HCT116 (cell line): ENCODE measurements at regions not wholly inside any gene's neighbourhood (a gene's known extent, or its start where the extent isn't known, plus 50 kb on each side); places are given as distances from the start of the nearest gene placed in this dataset.

Experiments used
- EZH2 ChIP-seq: fragments of 200-600 bp; sonication (generic); IDR thresholded peaks from 2 replicates; pipeline ENCODE4 v1.6.1; 2017; ENCODE audit warnings: antibody characterized with exemption, mixed run types
- JUND ChIP-seq: IDR thresholded peaks from 2 replicates; pipeline ENCODE4 v1.6.1; 2012
- POLR2A ChIP-seq: IDR thresholded peaks from 2 replicates; pipeline ENCODE4 v1.7.0; 2011; ENCODE audit warnings: borderline replicate concordance; ENCODE audit not compliant: insufficient read depth, insufficient read length; ENCODE audit errors: extremely low read depth
- POLR2AphosphoS5 ChIP-seq: IDR thresholded peaks from 2 replicates; pipeline ENCODE4 v1.6.1; 2011; ENCODE audit warnings: mild to moderate bottlenecking, low read depth, low read length, moderate library complexity
- TF ChIP-seq, protein P1 (sequence below): IDR thresholded peaks from 2 replicates; pipeline ENCODE4 v1.6.1; 2012
- TF ChIP-seq, protein P2 (sequence below), 3 experiments: fragments of 200-600 bp in 1 of 3; sonication (generic) in 1 of 3; IDR thresholded peaks in 2 of 3; conservative IDR thresholded peaks in 1 of 3; 2 replicates each; pipeline ENCODE4 v1.5.1; 2012 to 2017; ENCODE audit warnings: low read depth in 2 of 3, low read length in 2 of 3, antibody characterized with exemption in 1 of 3, borderline replicate concordance in 1 of 3, control low read depth in 1 of 3, mild to moderate bottlenecking in 1 of 3, mixed read lengths in 1 of 3, mixed run types in 1 of 3, moderate library complexity in 1 of 3; ENCODE audit not compliant: insufficient read depth in 1 of 3

DNA sequence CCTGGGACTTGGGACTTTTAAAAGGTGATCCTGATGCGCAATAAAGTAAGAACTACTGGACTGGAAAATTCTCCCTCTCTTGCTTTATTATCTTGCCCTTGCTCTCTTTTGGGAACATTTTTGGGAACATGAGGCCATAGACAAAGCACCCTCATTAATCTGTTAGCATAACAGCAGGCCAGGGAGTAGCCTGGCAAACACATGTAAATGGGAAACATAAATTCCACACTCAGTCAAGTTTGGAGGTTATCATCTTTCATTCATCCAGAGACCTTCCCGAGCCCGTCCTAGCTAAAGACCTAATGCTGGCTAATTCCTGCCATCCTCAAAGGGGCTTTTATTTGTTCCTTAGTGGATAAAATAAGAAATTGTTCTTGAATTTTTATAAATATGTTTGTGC, 162.8 kb upstream of the ARX start:
- TF ChIP-seq, protein P1, sequence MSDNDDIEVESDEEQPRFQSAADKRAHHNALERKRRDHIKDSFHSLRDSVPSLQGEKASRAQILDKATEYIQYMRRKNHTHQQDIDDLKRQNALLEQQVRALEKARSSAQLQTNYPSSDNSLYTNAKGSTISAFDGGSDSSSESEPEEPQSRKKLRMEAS: no peak
- TF ChIP-seq, protein P2, sequence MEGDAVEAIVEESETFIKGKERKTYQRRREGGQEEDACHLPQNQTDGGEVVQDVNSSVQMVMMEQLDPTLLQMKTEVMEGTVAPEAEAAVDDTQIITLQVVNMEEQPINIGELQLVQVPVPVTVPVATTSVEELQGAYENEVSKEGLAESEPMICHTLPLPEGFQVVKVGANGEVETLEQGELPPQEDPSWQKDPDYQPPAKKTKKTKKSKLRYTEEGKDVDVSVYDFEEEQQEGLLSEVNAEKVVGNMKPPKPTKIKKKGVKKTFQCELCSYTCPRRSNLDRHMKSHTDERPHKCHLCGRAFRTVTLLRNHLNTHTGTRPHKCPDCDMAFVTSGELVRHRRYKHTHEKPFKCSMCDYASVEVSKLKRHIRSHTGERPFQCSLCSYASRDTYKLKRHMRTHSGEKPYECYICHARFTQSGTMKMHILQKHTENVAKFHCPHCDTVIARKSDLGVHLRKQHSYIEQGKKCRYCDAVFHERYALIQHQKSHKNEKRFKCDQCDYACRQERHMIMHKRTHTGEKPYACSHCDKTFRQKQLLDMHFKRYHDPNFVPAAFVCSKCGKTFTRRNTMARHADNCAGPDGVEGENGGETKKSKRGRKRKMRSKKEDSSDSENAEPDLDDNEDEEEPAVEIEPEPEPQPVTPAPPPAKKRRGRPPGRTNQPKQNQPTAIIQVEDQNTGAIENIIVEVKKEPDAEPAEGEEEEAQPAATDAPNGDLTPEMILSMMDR (IDR thresholded peaks at IDR 0.05 in 2 of 3, conservative IDR thresholded peaks at IDR 0.05 in 1 of 3; ENCODE audit: borderline replicate concordance in 1 of 3, insufficient read depth in 1 of 3, low read depth in 2 of 3, low read length in 2 of 3): no peak
- TF ChIP-seq POLR2AphosphoS5 (no peak), POLR2A (no peak), JUND (no peak), EZH2 (no peak)
